SJCRH30 (cell line): ENCODE measurements at regions not wholly inside any gene's neighbourhood (a gene's known extent, or its start where the extent isn't known, plus 50 kb on each side); places are given as distances from the start of the nearest gene placed in this dataset.

Experiments used
- DNase-seq, 2 experiments: peaks; one replicate each; pipeline ENCODE4 v3.0.0-alpha.2; 2015 to 2020
- H3K27ac ChIP-seq: fragments of 250-450 bp; sonication (Bioruptor Pico); 2 replicates; pipeline ENCODE4 v1.5.1; 2020; ENCODE audit warnings: mild to moderate bottlenecking, moderate library complexity
- H3K27me3 ChIP-seq: fragments of 250-450 bp; sonication (Bioruptor Pico); 2 replicates; pipeline ENCODE4 v1.5.1; 2020; ENCODE audit warnings: mild to moderate bottlenecking, moderate library complexity
- H3K36me3 ChIP-seq: fragments of 250-450 bp; sonication (Bioruptor Pico); 2 replicates; pipeline ENCODE4 v1.5.1; 2020; ENCODE audit warnings: mild to moderate bottlenecking, moderate library complexity
- H3K4me1 ChIP-seq: fragments of 250-450 bp; sonication (Bioruptor Pico); 2 replicates; pipeline ENCODE4 v1.5.1; 2020; ENCODE audit warnings: mild to moderate bottlenecking, moderate library complexity
- H3K4me3 ChIP-seq: fragments of 250-450 bp; sonication (Bioruptor Pico); 2 replicates; pipeline ENCODE4 v1.5.1; 2020; ENCODE audit warnings: mild to moderate bottlenecking, moderate library complexity
- H3K9me3 ChIP-seq: fragments of 250-450 bp; sonication (Bioruptor Pico); replicated peaks from 2 replicates; pipeline ENCODE4 v1.5.1; 2020; ENCODE audit warnings: mild to moderate bottlenecking, moderate library complexity

DNA sequence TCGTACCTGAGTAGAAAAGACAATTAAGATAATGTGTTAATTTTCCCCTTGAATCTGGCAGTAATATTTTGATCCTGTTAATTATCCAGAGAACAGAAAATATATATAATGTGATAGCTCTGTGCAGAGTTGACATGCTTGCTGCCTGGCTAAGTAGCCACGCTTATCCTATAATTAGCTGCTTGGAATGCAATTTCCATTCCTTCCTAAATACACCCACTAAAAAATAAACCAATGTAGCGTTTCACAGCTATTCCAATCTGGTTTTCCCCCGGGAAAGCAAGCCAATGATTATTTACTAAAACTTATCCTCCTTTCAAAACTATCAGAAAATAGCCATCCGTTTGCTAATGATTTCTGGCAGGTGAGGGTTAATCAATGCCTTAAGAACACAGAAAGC lies 134.5 kb upstream of the IRX5 start:
- no peaks in the 10 kb centered on the region for H3K27me3 ChIP-seq
- H3K9me3 ChIP-seq, result no peaks in the 10 kb centered on the region
- no peak overlapping the region for H3K27ac ChIP-seq
- H3K4me1 ChIP-seq, result no peaks in the 10 kb centered on the region
- no peaks in the 10 kb centered on the region for H3K36me3 ChIP-seq
- H3K4me3 ChIP-seq, result no peak overlapping the region
- no peak for DNase-seq

DNA sequence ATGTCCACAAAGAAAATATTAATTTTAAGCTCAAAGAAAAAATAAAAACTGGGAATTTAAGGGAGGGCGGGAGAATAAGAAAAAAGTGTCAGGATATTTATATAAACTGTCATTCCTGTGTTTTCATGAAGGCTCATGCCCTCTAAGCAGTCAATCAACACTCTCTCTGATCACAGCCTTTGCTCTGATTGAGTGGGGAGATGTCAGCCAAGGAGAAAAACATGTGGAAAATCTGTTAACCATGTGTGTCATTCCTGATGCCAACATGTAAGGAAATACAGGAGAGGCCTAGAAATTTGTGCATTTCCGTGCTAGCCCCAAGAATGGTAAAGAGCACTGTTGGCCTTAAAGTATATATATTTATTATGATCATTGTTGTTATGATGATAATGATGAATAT lies 137.9 kb upstream of the IRX5 start:
- H3K4me3 ChIP-seq, result no peak overlapping the region
- DNase-seq, result no peak
- no peaks in the 10 kb centered on the region for H3K36me3 ChIP-seq
- H3K4me1 ChIP-seq, result no peaks in the 10 kb centered on the region
- H3K27me3 ChIP-seq, result no peaks in the 10 kb centered on the region
- H3K27ac ChIP-seq, result no peak overlapping the region
- H3K9me3 ChIP-seq, result no peaks in the 10 kb centered on the region

DNA sequence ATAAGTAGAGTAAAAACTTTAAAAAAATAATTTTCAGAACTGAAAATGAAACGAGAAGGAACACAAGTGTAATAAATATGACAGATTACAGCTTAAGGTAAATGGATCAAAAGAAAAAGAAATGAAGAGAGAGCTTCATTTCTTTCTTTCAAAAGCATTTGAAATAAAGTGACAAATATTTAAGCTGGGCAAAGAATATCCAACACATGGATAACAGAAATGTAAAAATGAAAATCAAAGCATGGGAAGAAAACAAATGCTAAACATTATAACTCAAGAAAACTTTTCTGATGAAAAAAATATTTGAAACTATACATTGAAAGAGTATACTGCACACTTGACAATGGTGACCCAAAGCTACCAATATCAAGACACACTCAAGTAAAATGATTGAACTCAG lies 143.6 kb upstream of the IRX5 start:
- no peaks in the 10 kb centered on the region for H3K9me3 ChIP-seq
- DNase-seq, result no peak
- no peak overlapping the region for H3K27ac ChIP-seq
- no peaks in the 10 kb centered on the region for H3K36me3 ChIP-seq
- no peak overlapping the region for H3K4me3 ChIP-seq
- H3K4me1 ChIP-seq, result no peaks in the 10 kb centered on the region
- H3K27me3 ChIP-seq, result no peaks in the 10 kb centered on the region

DNA sequence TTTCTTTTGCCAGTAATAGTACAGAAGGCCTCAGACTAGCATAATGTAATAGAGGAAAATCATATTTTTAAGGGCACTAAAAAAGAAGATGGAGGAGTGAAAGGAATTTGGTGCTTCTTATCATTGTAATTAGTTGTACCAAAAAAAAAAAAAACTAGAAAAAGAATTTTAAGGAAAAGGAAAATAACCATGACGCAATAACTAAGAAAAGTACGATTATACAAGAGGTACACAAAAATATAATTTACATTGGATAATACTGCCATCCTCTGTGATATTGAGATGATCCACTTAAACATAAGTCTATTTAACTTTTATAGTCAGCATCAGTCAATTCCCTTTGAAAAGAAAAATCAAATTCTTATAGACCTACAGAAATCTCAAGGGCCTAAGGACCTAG lies 146.7 kb upstream of the IRX5 start:
- H3K4me3 ChIP-seq, result no peak overlapping the region
- DNase-seq, result no peak
- no peak overlapping the region for H3K27ac ChIP-seq
- no peaks in the 10 kb centered on the region for H3K36me3 ChIP-seq
- no peaks in the 10 kb centered on the region for H3K27me3 ChIP-seq
- peaks cover 9% of the 10 kb centered on the region; the same call in 1 of the 2 replicates for H3K4me1 ChIP-seq
- no peaks in the 10 kb centered on the region for H3K9me3 ChIP-seq

DNA sequence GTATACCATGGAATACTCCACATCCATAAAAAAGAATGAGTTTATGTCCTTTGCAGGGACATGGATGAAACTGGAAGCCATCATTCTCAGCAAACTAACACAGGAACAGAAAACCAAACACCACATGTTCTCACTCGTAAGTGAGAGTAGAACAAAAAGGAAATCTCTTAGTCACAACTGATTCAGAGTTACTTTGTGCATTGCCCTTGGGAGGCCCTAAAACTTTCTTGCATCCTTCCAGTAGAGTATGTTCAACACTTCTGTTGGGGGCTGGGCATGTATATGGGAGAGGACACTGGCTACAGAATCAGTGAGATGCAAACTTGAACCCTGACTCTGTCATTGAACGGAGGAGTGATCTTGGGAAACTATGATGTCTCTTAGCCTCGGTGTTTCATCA lies 147.4 kb upstream of the IRX5 start:
- peaks cover 9% of the 10 kb centered on the region; the same call in 1 of the 2 replicates for H3K4me1 ChIP-seq
- H3K27me3 ChIP-seq, result no peaks in the 10 kb centered on the region
- no peak overlapping the region for H3K4me3 ChIP-seq
- no peaks in the 10 kb centered on the region for H3K9me3 ChIP-seq
- no peak for DNase-seq
- H3K36me3 ChIP-seq, result no peaks in the 10 kb centered on the region
- no peak overlapping the region for H3K27ac ChIP-seq

GRCh38 chr16:54780266-54780665 lies 150.4 kb upstream of the IRX5 start:
- peaks cover 9% of the 10 kb centered on the region; the same call in 1 of the 2 replicates for H3K4me1 ChIP-seq
- peak; percentile 46 to 83 for DNase-seq
- no peak overlapping the region for H3K4me3 ChIP-seq
- no peaks in the 10 kb centered on the region for H3K27me3 ChIP-seq
- H3K36me3 ChIP-seq, result no peaks in the 10 kb centered on the region
- no peaks in the 10 kb centered on the region for H3K9me3 ChIP-seq
- no peak overlapping the region for H3K27ac ChIP-seq

GRCh38 chr16:54779549-54779948 lies 151.1 kb upstream of the IRX5 start:
- DNase-seq, result no peak
- Histone ChIP-seq H3K36me3 (no peaks in the 10 kb centered on the region), H3K27me3 (no peaks in the 10 kb centered on the region), H3K9me3 (no peaks in the 10 kb centered on the region), H3K27ac (no peak overlapping the region), H3K4me1 (peaks cover 9% of the 10 kb centered on the region; the same call in 1 of the 2 replicates), H3K4me3 (no peak overlapping the region)

- H3K36me3 ChIP-seq, result no peaks in the 10 kb centered on the region
- H3K4me1 ChIP-seq, result no peaks in the 10 kb centered on the region
Measured at GRCh38 chr16:54774768-54775167, 155.9 kb upstream of the IRX5 start.

DNA sequence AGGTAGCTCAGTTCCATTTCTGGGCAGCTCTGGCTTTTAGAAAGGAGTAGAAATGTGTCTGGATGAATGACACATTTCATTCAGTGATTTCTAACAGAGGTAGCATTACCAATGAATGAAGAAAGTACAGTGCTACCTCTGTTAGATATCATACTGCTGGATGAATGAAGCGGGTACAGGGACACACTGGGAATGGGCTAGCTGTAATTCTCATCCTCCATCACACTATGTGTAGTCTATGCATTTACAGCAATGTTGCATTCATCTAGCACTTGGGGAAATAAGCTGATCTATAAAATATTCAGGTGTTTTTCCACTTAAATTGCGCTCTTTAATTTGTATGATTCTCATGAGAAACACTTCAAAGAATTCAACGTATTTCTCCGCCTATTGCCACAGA lies 158.3 kb upstream of the IRX5 start:
- H3K36me3 ChIP-seq, result no peaks in the 10 kb centered on the region
- no peaks in the 10 kb centered on the region for H3K4me1 ChIP-seq
- no peak overlapping the region for H3K4me3 ChIP-seq
- DNase-seq, result no peak
- H3K27me3 ChIP-seq, result no peaks in the 10 kb centered on the region; the same call in 1 of the 2 replicates
- H3K27ac ChIP-seq, result no peak overlapping the region
- no peaks in the 10 kb centered on the region for H3K9me3 ChIP-seq

More at GRCh38 chr16:54774768-54775167, 155.9 kb upstream of the IRX5 start:
- Histone ChIP-seq H3K27me3 (no peaks in the 10 kb centered on the region; the same call in 1 of the 2 replicates), H3K9me3 (no peaks in the 10 kb centered on the region), H3K27ac (no peak overlapping the region), H3K4me3 (no peak overlapping the region)
- DNase-seq, result no peak

GRCh38 chr16:54766355-54766754 lies 164.3 kb upstream of the IRX5 start:
- Histone ChIP-seq H3K36me3 (no peaks in the 10 kb centered on the region), H3K4me1 (no peaks in the 10 kb centered on the region), H3K4me3 (no peak overlapping the region), H3K27ac (no peak overlapping the region), H3K9me3 (0 out of 2 replicates have a peak, but pooled peaks cover 3% of the 10 kb centered on the region), H3K27me3 (no peaks in the 10 kb centered on the region)
- DNase-seq, result no peak

DNA sequence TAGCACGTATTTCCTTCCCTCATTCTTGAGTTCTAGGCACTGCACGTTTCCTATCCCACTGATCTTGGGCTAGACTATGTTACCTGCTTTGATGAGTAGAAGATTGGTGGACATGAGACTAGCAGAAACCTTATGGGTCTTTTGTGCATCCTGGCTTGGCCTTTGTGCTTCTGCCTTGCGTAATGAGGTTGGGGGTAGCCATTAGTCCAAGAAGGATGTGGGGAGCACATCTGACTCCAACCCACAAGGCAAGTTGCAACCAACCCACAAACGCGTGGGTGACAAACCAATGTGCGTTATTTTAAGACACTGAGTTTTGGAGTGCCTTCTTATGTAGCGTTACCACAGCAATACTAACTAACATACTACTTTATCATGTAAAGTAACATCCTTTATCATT lies 180.4 kb upstream of the IRX5 start:
- H3K4me1 ChIP-seq, result no peaks in the 10 kb centered on the region
- no peak overlapping the region for H3K27ac ChIP-seq
- H3K9me3 ChIP-seq, result no peaks in the 10 kb centered on the region
- H3K27me3 ChIP-seq, result no peaks in the 10 kb centered on the region
- no peak overlapping the region for H3K4me3 ChIP-seq
- DNase-seq, result no peak
- H3K36me3 ChIP-seq, result no peaks in the 10 kb centered on the region

DNA sequence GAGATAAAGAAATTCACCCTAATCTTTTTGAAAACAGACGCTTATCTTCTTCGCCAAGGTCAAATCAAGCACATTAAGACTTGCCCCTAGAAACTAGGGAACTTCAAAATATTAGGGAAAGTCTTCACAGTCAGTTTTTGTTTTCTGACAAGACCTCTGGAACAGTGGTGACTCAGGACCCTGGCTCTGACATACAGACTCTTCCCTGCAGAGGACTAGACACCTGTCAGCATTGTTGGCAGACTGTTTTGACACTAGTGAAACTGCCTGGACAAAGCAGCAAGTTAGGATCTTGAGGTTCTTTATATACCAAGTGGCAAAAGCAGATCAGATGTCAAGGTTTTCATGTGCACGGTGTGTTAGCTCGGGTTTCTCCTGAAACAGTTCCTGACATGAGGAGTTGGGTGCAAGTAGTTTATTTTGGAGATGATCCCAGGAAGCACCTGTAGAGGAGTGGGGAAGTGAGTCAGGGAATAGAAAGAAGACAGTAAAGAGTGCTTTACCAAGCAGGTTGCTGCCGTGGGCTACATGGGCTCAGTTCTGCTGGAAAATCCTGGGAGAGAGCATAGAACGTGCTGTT lies 182.0 kb upstream of the IRX5 start:
- DNase-seq, result no peak
- no peak overlapping the region for H3K4me3 ChIP-seq

GRCh38 chr16:54746596-54746995 lies 184.1 kb upstream of the IRX5 start:
- H3K4me3 ChIP-seq, result no peak overlapping the region
- DNase-seq, result no peak
- no peaks in the 10 kb centered on the region for H3K36me3 ChIP-seq
- H3K27ac ChIP-seq, result no peak overlapping the region
- no peaks in the 10 kb centered on the region for H3K9me3 ChIP-seq
- H3K27me3 ChIP-seq, result no peaks in the 10 kb centered on the region
- no peaks in the 10 kb centered on the region for H3K4me1 ChIP-seq

More for the DNA sequence above, 182.0 kb upstream of the IRX5 start:
- H3K36me3 ChIP-seq, result no peaks in the 10 kb centered on the region
- no peaks in the 10 kb centered on the region for H3K4me1 ChIP-seq
- no peaks in the 10 kb centered on the region for H3K27me3 ChIP-seq
- H3K27ac ChIP-seq, result no peak overlapping the region
- H3K9me3 ChIP-seq, result no peaks in the 10 kb centered on the region

DNA sequence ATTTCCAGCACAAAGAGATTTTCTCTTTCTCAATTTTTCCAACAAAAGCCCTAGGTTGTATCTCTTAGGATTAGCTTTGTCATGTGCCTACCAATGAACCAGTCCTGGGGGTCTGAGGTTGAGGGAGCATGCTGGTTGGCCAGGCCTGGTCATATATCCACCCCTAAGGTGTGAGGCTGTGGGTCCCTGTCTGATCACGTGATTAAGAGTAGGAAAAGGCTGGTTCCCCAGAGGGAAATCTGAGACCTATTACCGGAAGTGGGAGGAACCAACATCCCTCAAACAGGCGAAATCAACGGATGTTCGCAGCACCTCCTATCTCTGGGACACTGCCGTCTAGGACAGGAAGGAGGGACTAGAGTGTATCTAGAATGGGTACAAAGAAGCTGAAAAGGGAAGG lies 185.7 kb upstream of the IRX5 start:
- Histone ChIP-seq H3K27me3 (no peaks in the 10 kb centered on the region), H3K9me3 (no peaks in the 10 kb centered on the region), H3K27ac (no peak overlapping the region), H3K4me3 (no peak overlapping the region), H3K4me1 (no peaks in the 10 kb centered on the region), H3K36me3 (no peaks in the 10 kb centered on the region)
- DNase-seq, result no peak

DNA sequence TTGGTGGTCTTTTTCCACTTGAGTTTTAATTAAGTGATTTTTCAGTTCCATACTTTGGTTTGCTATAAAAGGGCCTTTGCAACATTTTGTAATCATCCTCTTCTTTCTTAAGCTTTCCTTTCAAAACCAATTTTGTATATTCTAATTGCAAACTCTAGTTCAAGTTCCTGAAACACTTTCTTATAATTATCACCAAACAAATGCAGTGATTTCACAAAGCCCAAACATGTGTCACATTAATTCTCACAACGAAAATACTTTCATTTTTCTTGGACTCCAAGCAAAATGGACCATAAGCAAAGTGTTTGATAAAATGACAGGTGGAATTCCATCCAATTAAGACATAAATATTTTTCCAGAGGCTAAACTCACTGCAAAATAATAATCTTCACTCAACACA lies 188.2 kb upstream of the IRX5 start:
- Histone ChIP-seq H3K9me3 (no peaks in the 10 kb centered on the region), H3K27me3 (no peaks in the 10 kb centered on the region)

DNA sequence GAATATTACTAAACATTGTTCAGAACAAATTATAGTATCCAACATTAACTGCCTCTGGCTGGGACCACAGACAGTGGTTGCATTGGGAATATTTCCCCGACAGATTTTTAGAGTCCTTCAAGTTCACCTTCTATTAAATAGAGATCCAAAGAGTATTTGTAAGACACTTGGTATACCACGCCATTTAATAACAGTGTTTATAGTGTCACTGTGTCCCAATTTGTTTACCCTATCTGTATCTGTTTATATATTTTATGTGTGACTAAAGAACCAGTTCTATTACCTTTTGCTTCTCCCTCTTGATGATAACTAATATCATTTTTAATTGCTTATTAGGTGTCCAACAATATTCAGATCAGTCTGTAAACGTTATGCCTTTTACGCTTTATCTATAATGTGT lies 191.3 kb upstream of the IRX5 start:
- Histone ChIP-seq H3K4me3 (no peak overlapping the region), H3K9me3 (no peaks in the 10 kb centered on the region), H3K36me3 (no peaks in the 10 kb centered on the region), H3K27me3 (no peaks in the 10 kb centered on the region), H3K27ac (no peak overlapping the region), H3K4me1 (no peaks in the 10 kb centered on the region)
- DNase-seq, result no peak

More for the DNA sequence above, 188.2 kb upstream of the IRX5 start:
- Histone ChIP-seq H3K27ac (no peak overlapping the region), H3K4me1 (no peaks in the 10 kb centered on the region), H3K4me3 (no peak overlapping the region), H3K36me3 (no peaks in the 10 kb centered on the region)
- no peak for DNase-seq
